ENCODE measurements at regions not wholly inside any gene's neighbourhood (a gene's known extent, or its start where the extent isn't known, plus 50 kb on each side); places are given as distances from the start of the nearest gene placed in this dataset.
"Not testable (repeated sequence)": the region's sequence is repeated elsewhere in the genome, so short reads cannot be mapped to it uniquely, and the experiment has no call there.

DNA sequence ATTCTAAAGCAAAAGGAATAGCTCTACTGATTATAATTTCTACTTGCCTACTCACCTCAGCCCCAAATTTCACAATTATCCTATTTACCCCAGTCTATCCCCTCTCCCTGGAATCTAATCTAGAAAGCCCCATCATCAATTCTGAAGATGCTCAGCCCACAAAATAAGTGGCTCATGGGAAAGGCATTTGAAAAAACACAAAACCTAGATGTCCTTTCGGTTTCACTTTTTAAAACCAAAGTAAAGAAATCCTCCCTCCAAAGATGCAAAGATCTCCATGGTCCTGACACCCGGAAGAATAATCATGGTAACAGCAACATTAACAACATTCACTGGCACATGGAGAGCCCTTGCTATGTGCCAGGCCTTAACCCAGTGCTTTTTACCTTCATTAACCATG lies 224.8 kb downstream of the FGFR2 start:
- Histone ChIP-seq H2AFZ (ENCODE audit: low read depth, low read length) (no peak overlapping the region), H3K27me3 (ENCODE audit: insufficient read depth, low read length) (peaks cover 3% of the 10 kb centered on the region), H3K36me3 (ENCODE audit: insufficient read depth, low read length) (no peaks in the 10 kb centered on the region), H3K4me3 (ENCODE audit: low read length) (no peak overlapping the region), H3K9me3 (ENCODE audit: low read length) (no peaks in the 10 kb centered on the region), H3K4me1 (ENCODE audit: insufficient read depth, low read length) (peaks cover 4% of the 10 kb centered on the region)

DNA sequence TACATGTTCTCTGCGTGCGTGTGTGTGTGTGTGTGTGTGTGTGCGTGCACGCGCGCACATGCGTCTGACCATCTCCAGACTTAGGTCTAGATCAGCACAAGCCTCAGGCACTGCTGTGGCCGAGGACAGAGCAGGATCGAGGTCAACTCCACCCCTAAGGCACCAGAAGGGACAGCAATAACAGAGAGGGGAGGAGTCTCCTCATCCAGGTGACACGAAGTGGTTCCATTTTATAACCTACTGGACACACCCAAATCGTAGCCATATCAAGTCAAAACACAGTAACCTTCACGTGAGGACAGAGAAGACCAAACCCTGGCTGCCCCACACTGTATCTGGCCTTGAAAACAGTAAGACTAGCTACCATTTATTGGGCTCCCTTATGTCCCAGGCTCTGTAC lies 224.1 kb downstream of the FGFR2 start:
- peaks cover 4% of the 10 kb centered on the region for H3K4me1 ChIP-seq (ENCODE audit: insufficient read depth, low read length)
- peaks cover 3% of the 10 kb centered on the region for H3K27me3 ChIP-seq (ENCODE audit: insufficient read depth, low read length)
- H3K36me3 ChIP-seq (ENCODE audit: insufficient read depth, low read length), result no peaks in the 10 kb centered on the region
- H3K4me3 ChIP-seq (ENCODE audit: low read length), result no peak overlapping the region
- H3K9me3 ChIP-seq (ENCODE audit: low read length), result no peaks in the 10 kb centered on the region
- no peak overlapping the region for H2AFZ ChIP-seq (ENCODE audit: low read depth, low read length)

DNA sequence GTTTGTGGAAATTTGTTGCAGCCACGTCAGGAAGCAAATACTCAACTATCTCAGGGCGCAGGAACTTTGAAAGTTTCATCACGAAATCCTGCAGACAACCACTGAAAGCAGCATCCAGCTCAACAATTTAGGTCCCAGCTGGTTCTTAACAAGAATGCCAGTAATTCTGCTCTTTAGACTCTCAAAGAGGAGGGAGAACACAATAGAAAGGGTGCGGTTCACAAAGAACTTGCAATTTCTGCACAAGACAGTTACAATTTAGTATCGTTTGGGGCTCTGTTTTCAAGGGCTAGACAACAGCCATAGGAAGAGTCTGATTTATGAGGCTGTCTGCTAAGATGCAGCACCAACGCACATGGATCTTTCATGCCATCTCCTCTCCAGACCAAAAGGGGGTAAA lies 223.1 kb downstream of the FGFR2 start:
- H3K4me1 ChIP-seq (ENCODE audit: insufficient read depth, low read length), result peaks cover 4% of the 10 kb centered on the region
- H2AFZ ChIP-seq (ENCODE audit: low read depth, low read length), result no peak overlapping the region
- no peaks in the 10 kb centered on the region for H3K36me3 ChIP-seq (ENCODE audit: insufficient read depth, low read length)
- no peak overlapping the region for H3K4me3 ChIP-seq (ENCODE audit: low read length)
- peaks cover 3% of the 10 kb centered on the region for H3K27me3 ChIP-seq (ENCODE audit: insufficient read depth, low read length)
- no peaks in the 10 kb centered on the region for H3K9me3 ChIP-seq (ENCODE audit: low read length)

DNA sequence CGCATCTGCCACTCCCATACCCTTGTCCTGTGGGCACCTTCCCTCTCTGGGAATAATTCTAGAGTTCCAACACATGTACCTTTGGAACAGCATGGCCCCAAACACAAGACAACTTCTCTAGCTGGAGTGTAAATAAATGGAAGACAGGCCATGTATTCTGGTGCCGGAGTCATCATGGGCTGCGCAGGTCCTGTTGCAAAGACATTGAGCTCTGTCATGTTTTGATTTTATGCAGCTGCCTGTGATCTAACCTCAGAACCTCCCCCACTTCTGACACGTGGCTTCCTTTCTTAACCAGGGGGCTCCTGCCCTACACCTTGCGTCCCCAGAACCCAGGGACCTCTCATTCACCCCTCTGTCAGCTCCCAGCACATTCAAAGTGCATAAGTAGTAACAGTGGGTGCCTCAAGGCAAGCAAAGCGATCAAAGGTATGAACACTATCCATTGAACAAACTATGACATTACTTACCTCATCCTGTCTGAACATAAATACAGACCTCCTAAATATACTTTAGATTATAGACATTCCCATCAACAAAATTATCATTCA lies 219.9 kb downstream of the FGFR2 start:
- Histone ChIP-seq H3K36me3 (ENCODE audit: insufficient read depth, low read length) (no peaks in the 10 kb centered on the region), H3K4me1 (ENCODE audit: insufficient read depth, low read length) (peaks cover 4% of the 10 kb centered on the region), H3K27me3 (ENCODE audit: insufficient read depth, low read length) (peaks cover 3% of the 10 kb centered on the region), H2AFZ (ENCODE audit: low read depth, low read length) (no peak overlapping the region), H3K4me3 (ENCODE audit: low read length) (no peak overlapping the region), H3K9me3 (ENCODE audit: low read length) (peaks cover 2% of the 10 kb centered on the region)

DNA sequence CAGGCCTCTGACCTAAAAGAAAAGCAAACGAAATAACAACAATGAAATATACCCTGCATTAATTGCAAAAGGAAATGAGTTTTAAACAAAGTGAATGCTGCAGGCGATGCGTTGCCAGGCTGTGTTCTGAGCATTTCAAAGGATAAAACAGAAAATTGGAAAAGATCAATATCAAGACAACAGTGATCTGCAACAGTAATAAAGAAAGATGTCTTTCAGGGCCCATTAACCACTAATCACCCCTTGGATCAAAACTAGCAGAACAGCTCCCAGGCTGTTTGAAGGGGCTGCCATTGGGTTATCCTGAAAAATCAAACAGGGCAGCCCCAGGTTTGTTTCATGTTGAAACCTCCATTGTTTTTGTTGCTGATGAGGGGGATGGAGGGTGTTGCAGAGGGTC lies 219.2 kb downstream of the FGFR2 start:
- H3K36me3 ChIP-seq (ENCODE audit: insufficient read depth, low read length), result no peaks in the 10 kb centered on the region
- no peak overlapping the region for H3K4me3 ChIP-seq (ENCODE audit: low read length)
- H2AFZ ChIP-seq (ENCODE audit: low read depth, low read length), result no peak overlapping the region
- H3K27me3 ChIP-seq (ENCODE audit: insufficient read depth, low read length), result peaks cover 3% of the 10 kb centered on the region
- H3K9me3 ChIP-seq (ENCODE audit: low read length), result peaks cover 2% of the 10 kb centered on the region
- peaks cover 4% of the 10 kb centered on the region for H3K4me1 ChIP-seq (ENCODE audit: insufficient read depth, low read length)

DNA sequence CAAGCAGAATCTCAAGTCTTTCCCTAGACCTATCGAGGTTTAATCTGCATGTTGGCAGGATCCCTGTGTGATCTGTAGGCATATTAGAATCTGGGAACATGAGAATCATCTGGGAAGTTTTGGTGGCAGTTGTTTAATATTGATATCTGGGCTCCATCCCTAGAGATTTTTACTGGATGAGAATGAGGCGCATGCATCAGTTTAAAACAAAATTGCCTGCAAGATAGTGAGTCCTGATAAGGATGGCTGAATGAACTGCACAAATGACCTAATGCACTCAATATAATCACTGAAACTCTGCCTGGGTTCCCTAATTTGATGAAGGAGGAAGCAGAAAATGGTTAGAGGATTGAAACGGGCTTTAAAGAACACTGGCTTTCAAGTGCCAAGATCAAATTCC lies 218.0 kb downstream of the FGFR2 start:
- H2AFZ ChIP-seq (ENCODE audit: low read depth, low read length), result no peak overlapping the region
- H3K27me3 ChIP-seq (ENCODE audit: insufficient read depth, low read length), result peaks cover 3% of the 10 kb centered on the region
- H3K4me1 ChIP-seq (ENCODE audit: insufficient read depth, low read length), result peaks cover 2% of the 10 kb centered on the region
- H3K9me3 ChIP-seq (ENCODE audit: low read length), result peaks cover 2% of the 10 kb centered on the region
- no peaks in the 10 kb centered on the region for H3K36me3 ChIP-seq (ENCODE audit: insufficient read depth, low read length)
- no peak overlapping the region for H3K4me3 ChIP-seq (ENCODE audit: low read length)

DNA sequence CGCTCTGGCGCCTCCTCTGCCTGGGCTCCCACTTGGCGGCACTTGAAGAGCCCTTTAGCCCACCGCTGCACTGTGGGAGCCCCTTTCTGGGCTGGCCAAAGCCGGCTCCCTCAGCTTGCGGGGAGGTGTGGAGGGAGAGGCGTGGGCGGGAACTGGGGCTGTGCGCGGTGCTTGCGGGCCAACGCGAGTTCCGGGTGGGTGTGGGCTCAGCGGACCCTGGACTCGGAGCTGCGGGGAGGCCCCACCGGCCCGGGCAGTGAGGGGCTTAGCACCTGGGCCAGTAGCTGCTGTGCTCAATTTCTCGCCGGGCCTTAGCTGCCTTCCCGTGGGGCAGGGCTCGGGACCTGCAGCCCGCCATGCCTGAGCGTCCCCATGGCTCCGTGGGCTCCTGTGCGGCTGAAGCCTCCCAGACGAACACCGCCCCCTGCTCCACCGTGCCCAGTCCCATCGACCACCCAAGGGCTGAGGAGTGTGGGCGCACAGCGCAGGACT lies 216.2 kb downstream of the FGFR2 start:
- not testable (repeated sequence) for H3K36me3 ChIP-seq (ENCODE audit: insufficient read depth, low read length); H2AFZ ChIP-seq (ENCODE audit: low read depth, low read length); H3K27me3 ChIP-seq (ENCODE audit: insufficient read depth, low read length); H3K4me3 ChIP-seq (ENCODE audit: low read length); H3K4me1 ChIP-seq (ENCODE audit: insufficient read depth, low read length); H3K9me3 ChIP-seq (ENCODE audit: low read length)

DNA sequence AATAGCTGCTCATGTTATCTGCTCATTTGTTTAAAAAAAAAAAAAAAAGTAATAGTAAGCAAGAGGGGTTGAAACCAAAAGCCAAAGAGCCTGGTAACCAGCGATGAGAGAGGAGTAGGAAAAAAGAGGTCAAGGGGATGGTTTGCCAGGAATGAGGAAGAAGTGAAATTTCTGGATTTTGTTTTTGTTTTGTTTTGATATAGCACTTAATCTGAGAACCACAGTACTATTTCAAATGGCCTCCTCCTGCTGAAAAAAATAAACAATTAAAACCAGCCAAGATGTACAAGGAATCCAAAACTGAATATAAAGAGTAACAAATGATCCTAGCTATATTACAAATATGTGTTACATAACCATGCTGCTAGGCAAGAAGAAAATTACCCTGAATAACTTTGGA lies 213.1 kb downstream of the FGFR2 start:
- no peaks in the 10 kb centered on the region for H3K4me1 ChIP-seq (ENCODE audit: insufficient read depth, low read length)
- H3K4me3 ChIP-seq (ENCODE audit: low read length), result no peak overlapping the region
- no peaks in the 10 kb centered on the region for H3K27me3 ChIP-seq (ENCODE audit: insufficient read depth, low read length)

DNA sequence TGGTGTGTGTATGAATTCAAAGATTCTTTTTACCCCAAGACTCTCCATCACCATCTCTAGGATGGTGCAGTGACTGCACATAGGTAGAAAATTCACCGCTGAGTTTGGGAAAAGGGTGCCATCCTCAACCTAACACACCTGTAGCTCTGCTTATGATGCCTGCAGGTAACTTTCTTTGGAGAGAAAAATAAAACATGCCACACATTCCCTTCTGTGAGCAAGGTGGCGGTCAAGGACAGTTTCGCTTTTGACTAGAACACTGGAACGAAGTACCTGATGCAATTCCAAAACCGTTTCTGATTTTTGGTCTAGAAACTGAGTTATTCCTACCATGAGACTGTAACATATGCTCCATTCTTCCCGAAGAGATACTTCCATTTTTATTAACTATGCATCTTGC lies 205.6 kb downstream of the FGFR2 start:
- Histone ChIP-seq H3K9me3 (ENCODE audit: low read length) (no peaks in the 10 kb centered on the region), H3K4me3 (ENCODE audit: low read length) (no peak overlapping the region), H3K27me3 (ENCODE audit: insufficient read depth, low read length) (no peaks in the 10 kb centered on the region), H2AFZ (ENCODE audit: low read depth, low read length) (no peak overlapping the region), H3K4me1 (ENCODE audit: insufficient read depth, low read length) (no peaks in the 10 kb centered on the region), H3K36me3 (ENCODE audit: insufficient read depth, low read length) (no peaks in the 10 kb centered on the region)

More for the DNA sequence above, 213.1 kb downstream of the FGFR2 start:
- Histone ChIP-seq H2AFZ (ENCODE audit: low read depth, low read length) (no peak overlapping the region), H3K9me3 (ENCODE audit: low read length) (peaks cover 2% of the 10 kb centered on the region), H3K36me3 (ENCODE audit: insufficient read depth, low read length) (no peaks in the 10 kb centered on the region)

DNA sequence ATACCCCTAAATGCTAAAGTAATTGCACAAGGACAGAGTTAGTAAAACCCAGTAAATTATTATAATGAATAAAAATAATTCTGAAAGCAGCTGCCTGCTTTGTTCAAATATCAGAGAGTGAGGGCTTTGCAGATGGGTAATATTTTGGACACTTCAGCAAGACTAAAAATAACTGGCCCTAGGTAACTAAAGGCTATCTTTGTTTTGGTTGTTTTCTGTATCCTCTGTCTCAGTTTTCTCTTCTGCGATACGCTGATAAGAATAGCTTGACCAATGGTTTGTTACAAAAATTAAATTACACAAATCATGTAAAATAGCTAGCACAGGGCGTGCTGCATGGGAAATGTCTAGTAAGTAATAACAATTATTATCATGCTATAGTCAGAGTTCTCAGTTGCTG lies 204.7 kb downstream of the FGFR2 start:
- Histone ChIP-seq H3K4me1 (ENCODE audit: insufficient read depth, low read length) (no peaks in the 10 kb centered on the region), H2AFZ (ENCODE audit: low read depth, low read length) (no peak overlapping the region), H3K4me3 (ENCODE audit: low read length) (no peak overlapping the region), H3K9me3 (ENCODE audit: low read length) (no peaks in the 10 kb centered on the region), H3K27me3 (ENCODE audit: insufficient read depth, low read length) (no peaks in the 10 kb centered on the region), H3K36me3 (ENCODE audit: insufficient read depth, low read length) (no peaks in the 10 kb centered on the region)

DNA sequence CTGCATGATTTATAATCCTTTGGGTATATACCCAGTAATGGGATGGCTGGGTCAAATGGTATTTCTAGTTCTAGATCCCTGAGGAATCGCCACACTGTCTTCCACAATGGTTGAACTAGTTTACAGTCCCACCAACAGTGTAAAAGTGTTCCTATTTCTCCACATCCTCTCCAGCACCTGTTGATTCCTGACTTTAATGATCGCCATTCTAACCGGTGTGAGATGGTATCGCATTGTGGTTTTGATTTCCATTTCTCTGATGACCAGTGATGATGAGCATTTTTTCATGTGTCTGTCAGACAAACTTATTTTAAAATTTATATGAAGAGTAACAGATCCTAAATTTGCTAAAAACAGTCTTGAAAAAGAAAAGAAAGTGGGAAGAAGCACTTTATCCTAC lies 197.7 kb downstream of the FGFR2 start:
- not testable (repeated sequence) for H3K27me3 ChIP-seq (ENCODE audit: insufficient read depth, low read length); H3K36me3 ChIP-seq (ENCODE audit: insufficient read depth, low read length); H2AFZ ChIP-seq (ENCODE audit: low read depth, low read length); H3K9me3 ChIP-seq (ENCODE audit: low read length); H3K4me3 ChIP-seq (ENCODE audit: low read length); H3K4me1 ChIP-seq (ENCODE audit: insufficient read depth, low read length)

DNA sequence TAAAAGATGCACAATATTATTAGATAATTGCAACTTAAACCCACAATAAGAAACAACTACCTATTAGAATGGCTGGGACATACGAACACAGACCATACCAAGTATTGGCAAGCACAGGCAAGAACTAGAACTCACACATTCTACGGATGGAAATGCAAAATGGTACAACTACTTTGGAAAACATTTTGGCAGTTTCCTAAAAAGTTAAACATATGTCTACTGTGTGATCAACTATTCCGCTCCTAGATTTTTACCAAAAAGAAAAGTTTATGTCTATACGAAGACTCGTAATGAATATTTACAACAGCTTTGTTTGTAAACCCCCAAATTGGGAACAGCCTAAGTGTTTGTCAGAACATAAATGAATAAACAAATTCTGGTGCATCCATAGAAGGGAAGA lies 194.7 kb downstream of the FGFR2 start:
- H2AFZ ChIP-seq (ENCODE audit: low read depth, low read length), result no peak overlapping the region
- H3K9me3 ChIP-seq (ENCODE audit: low read length), result no peaks in the 10 kb centered on the region
- H3K4me3 ChIP-seq (ENCODE audit: low read length), result no peak overlapping the region
- no peaks in the 10 kb centered on the region for H3K4me1 ChIP-seq (ENCODE audit: insufficient read depth, low read length)
- no peaks in the 10 kb centered on the region for H3K27me3 ChIP-seq (ENCODE audit: insufficient read depth, low read length)
- no peaks in the 10 kb centered on the region for H3K36me3 ChIP-seq (ENCODE audit: insufficient read depth, low read length)

DNA sequence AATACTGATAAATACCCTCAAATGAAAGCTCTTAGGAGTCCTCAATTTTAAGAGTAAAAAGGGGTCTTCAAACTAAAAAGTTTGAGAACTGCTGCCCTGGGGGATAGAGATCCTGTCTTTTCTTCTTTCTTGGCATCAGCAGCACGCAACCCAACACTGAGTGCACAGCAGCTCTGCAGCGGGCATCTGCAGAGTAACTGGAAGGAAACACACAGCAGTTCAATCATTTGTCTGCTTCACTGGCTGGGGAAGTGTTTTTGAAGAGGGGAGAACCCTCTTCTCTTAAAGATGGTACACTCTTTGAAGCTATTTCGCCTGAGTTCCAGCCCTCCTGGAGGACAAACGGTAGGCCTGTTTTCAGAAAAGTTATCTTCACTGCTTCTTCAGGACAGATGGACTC lies 193.6 kb downstream of the FGFR2 start:
- H3K4me3 ChIP-seq (ENCODE audit: low read length), result no peak overlapping the region
- H3K9me3 ChIP-seq (ENCODE audit: low read length), result no peaks in the 10 kb centered on the region
- H3K27me3 ChIP-seq (ENCODE audit: insufficient read depth, low read length), result no peaks in the 10 kb centered on the region
- no peaks in the 10 kb centered on the region for H3K36me3 ChIP-seq (ENCODE audit: insufficient read depth, low read length)
- H2AFZ ChIP-seq (ENCODE audit: low read depth, low read length), result no peak overlapping the region
- H3K4me1 ChIP-seq (ENCODE audit: insufficient read depth, low read length), result no peaks in the 10 kb centered on the region

DNA sequence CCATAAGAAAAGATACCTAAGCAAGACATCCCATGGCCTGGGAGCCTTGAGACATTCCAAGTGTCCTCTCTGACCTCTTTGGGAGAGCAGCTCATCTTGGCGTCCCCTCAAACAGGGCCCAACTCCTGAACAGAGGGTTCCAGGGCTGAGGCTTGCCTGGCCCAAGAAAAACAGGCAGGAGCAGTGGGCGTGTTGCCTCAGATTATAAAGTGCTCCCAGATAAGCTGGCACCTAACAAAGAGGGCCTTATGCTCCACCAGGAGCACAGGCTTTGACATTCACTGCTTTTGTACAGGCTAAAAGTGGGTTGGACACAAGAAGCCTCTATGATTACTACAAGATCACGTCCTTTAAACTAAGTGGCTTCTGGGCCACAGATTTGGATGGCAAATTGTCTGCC lies 193.1 kb downstream of the FGFR2 start:
- Histone ChIP-seq H3K4me1 (ENCODE audit: insufficient read depth, low read length) (no peaks in the 10 kb centered on the region), H3K36me3 (ENCODE audit: insufficient read depth, low read length) (no peaks in the 10 kb centered on the region), H2AFZ (ENCODE audit: low read depth, low read length) (no peak overlapping the region), H3K27me3 (ENCODE audit: insufficient read depth, low read length) (no peaks in the 10 kb centered on the region), H3K9me3 (ENCODE audit: low read length) (no peaks in the 10 kb centered on the region), H3K4me3 (ENCODE audit: low read length) (no peak overlapping the region)
